Astrocyte of the hippocampus (primary cell): ENCODE measurements at regions not wholly inside any gene's neighbourhood (a gene's known extent, or its start where the extent isn't known, plus 50 kb on each side); places are given as distances from the start of the nearest gene placed in this dataset.

Source experiments
- DNase-seq: peaks from one replicate; pipeline ENCODE4 v3.0.0; 2011; ENCODE audit warnings: low read depth, low spot score

- peak; percentile 61 for DNase-seq
Observed at GRCh38 chr14:71491931-71492330, 440.3 kb upstream of the RGS6 start.

- DNase-seq = no peak
Observed at GRCh38 chr14:71492346-71492745, 439.9 kb upstream of the RGS6 start.

- peak; percentile 57 for DNase-seq
Observed at GRCh38 chr14:71497645-71498086, 434.6 kb upstream of the RGS6 start.

- DNase-seq = peak; percentile 41
Observed at GRCh38 chr14:71498212-71498611, 434.0 kb upstream of the RGS6 start.

DNA sequence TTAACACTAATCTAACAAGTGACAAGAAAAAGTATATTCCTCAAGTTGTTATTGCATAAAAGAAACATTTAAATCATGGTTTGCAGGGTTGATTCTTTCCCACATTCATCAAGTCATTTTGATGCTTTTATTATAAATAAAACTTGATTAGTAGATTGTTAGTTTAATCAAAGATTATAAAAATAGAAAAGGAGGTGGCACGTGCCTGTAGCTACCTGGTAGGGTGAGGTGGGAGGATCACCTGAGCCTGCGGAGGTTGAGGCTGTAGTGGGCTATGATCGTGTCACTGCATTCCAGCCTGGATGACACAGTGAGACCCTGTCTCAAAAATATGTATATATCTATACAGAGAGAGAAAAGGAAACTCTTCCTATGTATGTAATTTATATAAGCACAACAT, 433.2 kb upstream of the RGS6 start:
- DNase-seq = no peak

DNA sequence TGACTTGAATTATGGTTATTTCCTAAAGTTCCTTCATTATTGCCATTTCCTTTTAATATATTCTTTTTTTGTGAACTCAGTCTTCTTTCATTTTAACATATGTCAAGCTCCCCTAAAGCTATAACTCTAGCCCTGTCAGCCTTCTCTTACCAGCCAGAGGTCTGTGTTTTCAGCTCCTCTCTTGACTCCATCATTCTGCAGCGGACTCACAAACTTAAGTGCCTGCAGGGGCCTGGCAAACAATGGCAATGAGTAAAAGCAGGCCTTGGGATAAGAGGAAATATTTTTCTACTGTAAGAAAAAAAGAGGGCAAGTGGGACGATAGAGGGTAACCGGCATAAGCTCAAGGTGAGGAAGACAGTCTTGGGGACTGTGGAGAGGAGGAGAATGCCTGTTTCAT, 424.5 kb upstream of the RGS6 start:
- no peak for DNase-seq

- DNase-seq = no peak
Observed at GRCh38 chr14:71508901-71509300, 423.3 kb upstream of the RGS6 start.

GRCh38 chr14:71511152-71511551, 421.1 kb upstream of the RGS6 start:
- DNase-seq = no peak

- no peak for DNase-seq
Observed at GRCh38 chr14:71514941-71515919, 417.0 kb upstream of the RGS6 start.

DNA sequence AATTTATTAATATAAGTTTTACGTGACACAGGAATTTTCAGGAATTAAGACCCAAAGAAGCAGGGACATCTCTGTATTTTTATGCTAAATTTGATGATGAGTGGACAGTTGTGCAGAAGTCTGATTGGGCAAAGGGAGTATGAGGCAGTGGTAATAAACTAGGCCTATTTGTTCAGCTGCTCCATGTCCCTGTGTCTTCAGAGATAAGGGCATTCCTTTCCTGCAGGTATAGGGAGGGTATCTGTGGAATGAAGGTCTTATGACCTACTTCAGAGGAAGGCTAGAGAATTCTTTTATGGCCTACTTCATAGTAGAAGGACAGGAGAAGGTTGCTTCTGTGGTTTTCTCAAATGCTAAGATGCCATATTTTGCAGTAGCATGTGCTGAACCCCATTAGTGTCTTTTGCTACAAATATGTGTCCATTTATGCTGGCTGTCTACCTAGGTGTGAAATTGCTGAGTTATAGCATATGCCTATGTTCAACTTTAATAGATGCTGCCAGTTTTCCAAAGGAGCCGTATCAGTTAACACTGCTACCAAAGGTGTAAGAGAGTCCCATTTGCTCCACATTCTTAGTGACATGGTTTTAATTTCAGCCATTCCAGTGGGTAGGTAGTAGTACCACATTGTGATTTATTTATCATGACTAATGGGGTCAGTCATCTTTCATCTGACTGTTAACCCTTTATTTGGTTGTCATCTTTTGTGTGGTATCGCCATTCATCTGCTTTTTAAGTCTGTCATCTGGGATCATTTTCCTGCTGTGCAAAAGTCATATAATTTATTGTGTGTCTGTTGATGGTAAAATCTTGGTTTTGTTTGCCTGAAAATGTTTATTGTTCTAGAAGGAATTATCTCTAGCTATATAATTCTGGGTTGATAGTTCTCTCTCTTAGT, 410.7 kb upstream of the RGS6 start:
- DNase-seq = peak; percentile 30

- no peak for DNase-seq
Observed at GRCh38 chr14:71523630-71524319, 408.5 kb upstream of the RGS6 start.

DNA sequence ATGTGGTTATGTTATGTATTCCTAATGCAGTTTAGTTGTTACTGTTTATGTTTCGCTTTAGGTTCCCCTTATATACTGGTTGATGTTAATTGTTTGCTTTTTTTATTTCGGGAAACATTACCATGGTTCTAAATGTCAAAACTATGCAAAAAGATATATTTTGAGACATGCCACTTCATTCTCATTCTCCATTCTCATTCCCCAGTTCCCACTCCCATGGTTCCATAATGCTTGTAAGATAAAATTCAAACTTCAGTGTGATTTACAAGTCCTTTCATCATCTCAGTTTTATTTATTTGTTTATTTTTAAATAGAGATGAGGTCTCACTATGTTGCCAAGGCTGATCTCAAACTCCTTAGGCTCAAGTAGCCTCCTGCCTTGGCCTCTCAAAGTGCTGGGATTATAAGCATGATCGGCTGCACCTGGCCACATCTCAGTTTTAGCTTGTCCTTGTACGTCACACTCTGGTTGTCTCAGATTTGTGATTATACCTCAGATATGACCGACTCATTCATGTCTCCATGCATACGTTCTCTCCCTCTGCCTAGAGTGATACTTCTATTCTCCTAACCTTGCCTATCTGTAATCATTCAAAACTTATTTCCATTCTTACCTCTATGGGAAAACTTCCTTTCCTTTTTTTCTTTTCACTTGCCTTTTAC, 407.8 kb upstream of the RGS6 start:
- DNase-seq = no peak

- no peak for DNase-seq
Observed at GRCh38 chr14:71525663-71526221, 406.5 kb upstream of the RGS6 start.

GRCh38 chr14:71526388-71526787, 405.8 kb upstream of the RGS6 start:
- DNase-seq = no peak

DNA sequence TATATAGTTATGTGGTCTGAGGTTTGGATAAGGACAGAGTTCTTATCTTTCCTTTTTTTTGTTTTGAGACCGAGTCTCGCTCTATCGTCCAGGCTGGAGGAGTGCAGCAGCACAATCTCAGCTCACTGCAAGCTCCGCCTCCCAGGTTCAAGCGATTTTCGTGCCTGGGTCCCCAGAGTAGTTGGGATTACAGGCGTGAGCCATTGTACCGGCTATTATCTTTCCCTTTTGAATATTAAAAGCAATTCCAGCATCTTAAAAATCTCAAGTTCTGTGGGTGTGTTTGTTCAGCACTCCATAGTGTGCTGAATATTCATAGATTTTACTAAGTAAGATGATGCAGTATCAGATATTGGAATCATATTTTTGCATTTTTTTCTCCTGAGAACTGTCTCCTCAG, 404.4 kb upstream of the RGS6 start:
- DNase-seq = peak; percentile 40

GRCh38 chr14:71529848-71530247, 402.4 kb upstream of the RGS6 start:
- DNase-seq = peak; percentile 31

DNA sequence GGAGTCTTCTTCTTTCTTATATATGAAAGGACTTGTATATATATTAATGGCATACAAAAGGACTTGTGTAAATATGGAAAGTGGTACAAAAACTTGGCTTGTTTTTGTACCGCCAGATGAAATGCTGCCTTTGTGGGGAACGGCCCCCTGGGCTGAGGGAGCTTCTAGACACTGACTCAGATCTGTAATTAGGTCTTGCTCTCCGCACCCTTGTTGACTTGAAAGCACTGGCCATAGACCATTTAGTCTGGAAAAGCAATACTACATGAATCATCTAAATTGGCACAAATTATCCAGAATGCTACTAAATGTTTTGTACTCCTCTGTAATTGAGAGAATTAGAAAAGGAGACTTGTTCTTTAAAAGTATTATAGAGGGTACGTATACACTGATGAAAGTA, 399.9 kb upstream of the RGS6 start:
- peak; percentile 91 for DNase-seq

GRCh38 chr14:71532790-71533189, 399.4 kb upstream of the RGS6 start:
- no peak for DNase-seq

DNA sequence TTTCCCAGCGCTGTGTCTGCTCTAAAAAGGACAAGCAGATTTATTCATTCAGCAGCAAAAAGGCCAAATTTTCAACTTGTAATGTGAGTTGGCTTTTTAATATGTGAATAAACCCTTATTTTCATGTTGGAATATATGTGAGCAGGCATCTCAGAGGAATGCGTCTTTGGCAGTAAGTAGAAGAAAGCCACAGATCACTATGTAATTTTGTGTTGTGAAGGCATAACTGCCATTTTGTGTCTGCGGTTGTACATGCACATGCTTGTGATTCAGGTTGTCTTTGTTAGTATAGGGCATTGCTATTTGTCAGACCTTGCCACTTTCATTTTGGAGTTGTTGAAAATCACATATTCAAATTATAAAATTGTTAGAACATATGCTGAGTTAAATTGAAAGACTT, 398.8 kb upstream of the RGS6 start:
- DNase-seq = peak; percentile 82

DNA sequence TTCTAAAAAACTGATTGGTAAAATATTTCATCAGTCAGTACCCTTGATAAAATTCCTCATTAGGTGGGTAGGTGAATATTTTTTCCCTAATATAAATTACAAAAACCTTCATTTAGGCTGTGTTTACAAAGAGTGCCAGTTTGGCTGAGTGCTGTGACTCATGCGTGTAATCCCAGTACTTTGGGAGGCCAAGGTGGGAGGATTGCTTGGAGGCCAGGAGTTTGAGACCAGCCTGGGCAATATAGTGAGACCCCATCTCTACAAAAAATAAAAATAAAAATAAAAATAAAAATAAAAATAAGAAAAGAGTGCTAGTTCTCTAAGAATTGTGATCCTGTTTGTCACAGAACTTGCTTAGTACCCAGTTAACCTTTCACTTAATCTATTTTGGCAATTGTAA, 398.4 kb upstream of the RGS6 start:
- no peak for DNase-seq

DNA sequence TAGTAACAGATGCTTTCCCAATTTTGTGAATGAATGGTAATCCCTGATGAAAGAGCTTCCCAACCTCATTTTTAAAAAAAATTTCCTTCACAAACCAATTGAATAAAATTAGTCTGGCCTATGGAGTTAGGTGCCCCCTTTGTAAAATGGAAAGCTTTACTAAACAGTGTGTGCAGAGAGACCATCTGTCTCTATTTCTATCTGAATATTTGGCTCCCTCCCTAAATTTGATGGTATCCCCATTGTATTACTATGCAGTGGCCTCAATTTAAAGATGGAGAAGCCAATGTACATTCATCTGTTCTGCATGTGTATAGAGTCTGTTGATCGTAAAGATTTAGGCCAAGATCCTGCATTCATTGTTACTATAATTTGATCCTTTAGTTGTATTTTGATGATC, 397.7 kb upstream of the RGS6 start:
- DNase-seq = no peak
